HG03103 (cell line): ENCODE measurements at regions not wholly inside any gene's neighbourhood (a gene's known extent, or its start where the extent isn't known, plus 50 kb on each side); places are given as distances from the start of the nearest gene placed in this dataset.
"Not testable (repeated sequence)": the region's sequence is repeated elsewhere in the genome, so short reads cannot be mapped to it uniquely, and the experiment has no call there.

ENCODE experiments used
- ATAC-seq: cut with Tn5 transposase; IDR thresholded peaks from one replicate; pipeline ENCODE4 v1.9.1; 2021; ENCODE audit warnings: low read depth; ENCODE audit not compliant: unreplicated experiment

- ATAC-seq: no peak
Observed at GRCh38 chr5:9771079-9771478, 140.9 kb upstream of the TAS2R1 start.

- no peak for ATAC-seq
Observed at GRCh38 chr5:9766581-9766980, 136.4 kb upstream of the TAS2R1 start.

GRCh38 chr5:9765419-9766140, 135.4 kb upstream of the TAS2R1 start:
- ATAC-seq: no peak

GRCh38 chr5:9761706-9762105, 131.6 kb upstream of the TAS2R1 start:
- no peak for ATAC-seq

GRCh38 chr5:9752670-9753069, 122.5 kb upstream of the TAS2R1 start:
- not testable (repeated sequence) for ATAC-seq

- ATAC-seq: no peak
Observed at GRCh38 chr5:9743507-9743906, 113.4 kb upstream of the TAS2R1 start.

- no peak for ATAC-seq
Observed at GRCh38 chr5:9742848-9743247, 112.7 kb upstream of the TAS2R1 start.

GRCh38 chr5:9739135-9739534, 109.0 kb upstream of the TAS2R1 start:
- no peak for ATAC-seq

- ATAC-seq: no peak
Observed at GRCh38 chr5:9737265-9737664, 107.1 kb upstream of the TAS2R1 start.

- ATAC-seq: no peak
Observed at GRCh38 chr5:9733486-9733885, 103.3 kb upstream of the TAS2R1 start.

GRCh38 chr5:9731159-9731558, 101.0 kb upstream of the TAS2R1 start:
- no peak for ATAC-seq

- no peak for ATAC-seq
Observed at GRCh38 chr5:9728261-9728660, 98.1 kb upstream of the TAS2R1 start.

GRCh38 chr5:9726931-9727330, 96.8 kb upstream of the TAS2R1 start:
- no peak for ATAC-seq

GRCh38 chr5:9725265-9725664, 95.1 kb upstream of the TAS2R1 start:
- ATAC-seq: not testable (repeated sequence)

- no peak for ATAC-seq
Observed at GRCh38 chr5:9724707-9725106, 94.6 kb upstream of the TAS2R1 start.

- ATAC-seq: no peak
Observed at GRCh38 chr5:9722601-9723180, 92.5 kb upstream of the TAS2R1 start.

GRCh38 chr5:9721161-9721560, 91.0 kb upstream of the TAS2R1 start:
- no peak for ATAC-seq

GRCh38 chr5:9720361-9720760, 90.2 kb upstream of the TAS2R1 start:
- ATAC-seq: no peak

- ATAC-seq: no peak
Observed at GRCh38 chr5:9716838-9717281, 86.7 kb upstream of the TAS2R1 start.

GRCh38 chr5:9715891-9716335, 85.8 kb upstream of the TAS2R1 start:
- no peak for ATAC-seq

- no peak for ATAC-seq
Observed at GRCh38 chr5:9713959-9714586, 83.9 kb upstream of the TAS2R1 start.

GRCh38 chr5:9713356-9713755, 83.2 kb upstream of the TAS2R1 start:
- ATAC-seq: no peak
